ENCODE measurements at regions not wholly inside any gene's neighbourhood (a gene's known extent, or its start where the extent isn't known, plus 50 kb on each side); places are given as distances from the start of the nearest gene placed in this dataset.

- H3K9me2 ChIP-seq (ENCODE audit: insufficient read depth, low read length), result no peaks in the 10 kb centered on the region
- no peaks in the 10 kb centered on the region for H3F3A ChIP-seq (ENCODE audit: insufficient read depth, low read length, poor library complexity, severe bottlenecking)
- no peak overlapping the region for H3K27ac ChIP-seq (ENCODE audit: low read length)
- H3K9ac ChIP-seq (ENCODE audit: low read length), result no peak overlapping the region
- H3K27me3 ChIP-seq (ENCODE audit: insufficient read depth, low read depth, low read length), result no peaks in the 10 kb centered on the region
- no peaks in the 10 kb centered on the region for H3K9me3 ChIP-seq (ENCODE audit: low read length)
- H2AFZ ChIP-seq (ENCODE audit: low read depth, low read length), result no peak overlapping the region
- H4K20me1 ChIP-seq (ENCODE audit: insufficient read depth), result no peaks in the 10 kb centered on the region
- no peak overlapping the region for H3K4me3 ChIP-seq (ENCODE audit: low read length)
- no peaks in the 10 kb centered on the region for H3K36me3 ChIP-seq (ENCODE audit: insufficient read depth, low read length)
- TF ChIP-seq EP300 (conservative IDR thresholded peaks at IDR 0.05; ENCODE audit: poor library complexity, severe bottlenecking) (no peak), TAF1 (IDR thresholded peaks at IDR 0.05; ENCODE audit: low read depth) (no peak), EZH2 (IDR thresholded peaks at IDR 0.05; ENCODE audit: borderline replicate concordance, insufficient read depth, low read length, poor library complexity, severe bottlenecking) (no peak), POLR2AphosphoS5 (IDR thresholded peaks at IDR 0.05) (no peak), SMC3 (conservative IDR thresholded peaks at IDR 0.05; ENCODE audit: poor library complexity) (no peak), REST (IDR thresholded peaks at IDR 0.05; ENCODE audit: borderline replicate concordance) (no peak), RAD21 (conservative IDR thresholded peaks at IDR 0.05) (no peak), CTCF (IDR thresholded peaks at IDR 0.05; ENCODE audit: poor library complexity, severe bottlenecking) (no peak), MXI1 (conservative IDR thresholded peaks at IDR 0.05; ENCODE audit: poor library complexity, severe bottlenecking) (no peak)
- no peak overlapping the region for H3K4me2 ChIP-seq (ENCODE audit: low read length)
- H3K79me2 ChIP-seq (replicated peaks; ENCODE audit: insufficient read depth, low read length), result no peaks in the 10 kb centered on the region
These were observed 236.2 kb downstream of the NNT start for GRCh38 chr5:43839218-43839617.

GRCh38 chr5:43837996-43838395 lies 235.0 kb downstream of the NNT start:
- H3K79me2 ChIP-seq (replicated peaks; ENCODE audit: insufficient read depth, low read length), result no peaks in the 10 kb centered on the region
- H3K4me2 ChIP-seq (ENCODE audit: low read length), result no peak overlapping the region
- no peaks in the 10 kb centered on the region for H3F3A ChIP-seq (ENCODE audit: insufficient read depth, low read length, poor library complexity, severe bottlenecking)
- H3K27ac ChIP-seq (ENCODE audit: low read length), result no peak overlapping the region
- TF ChIP-seq TAF1 (IDR thresholded peaks at IDR 0.05; ENCODE audit: low read depth) (no peak), REST (IDR thresholded peaks at IDR 0.05; ENCODE audit: borderline replicate concordance) (no peak), EZH2 (IDR thresholded peaks at IDR 0.05; ENCODE audit: borderline replicate concordance, insufficient read depth, low read length, poor library complexity, severe bottlenecking) (no peak), RAD21 (conservative IDR thresholded peaks at IDR 0.05) (no peak), SMC3 (conservative IDR thresholded peaks at IDR 0.05; ENCODE audit: poor library complexity) (no peak), CTCF (IDR thresholded peaks at IDR 0.05; ENCODE audit: poor library complexity, severe bottlenecking) (no peak), POLR2AphosphoS5 (IDR thresholded peaks at IDR 0.05) (no peak), EP300 (conservative IDR thresholded peaks at IDR 0.05; ENCODE audit: poor library complexity, severe bottlenecking) (no peak), MXI1 (conservative IDR thresholded peaks at IDR 0.05; ENCODE audit: poor library complexity, severe bottlenecking) (no peak)
- no peak overlapping the region for H3K4me3 ChIP-seq (ENCODE audit: low read length)
- H2AFZ ChIP-seq (ENCODE audit: low read depth, low read length), result no peak overlapping the region
- no peak overlapping the region for H3K9ac ChIP-seq (ENCODE audit: low read length)
- no peaks in the 10 kb centered on the region for H4K20me1 ChIP-seq (ENCODE audit: insufficient read depth)
- no peaks in the 10 kb centered on the region for H3K36me3 ChIP-seq (ENCODE audit: insufficient read depth, low read length)
- H3K27me3 ChIP-seq (ENCODE audit: insufficient read depth, low read depth, low read length), result no peaks in the 10 kb centered on the region
- H3K9me3 ChIP-seq (ENCODE audit: low read length), result no peaks in the 10 kb centered on the region
- H3K9me2 ChIP-seq (ENCODE audit: insufficient read depth, low read length), result no peaks in the 10 kb centered on the region

All from neural cell (in vitro differentiated cells).